H9 (cell line): ENCODE measurements at regions not wholly inside any gene's neighbourhood (a gene's known extent, or its start where the extent isn't known, plus 50 kb on each side); places are given as distances from the start of the nearest gene placed in this dataset.

Source experiments
- DNase-seq: peaks from one replicate; pipeline ENCODE4 v3.0.0-alpha.2; 2017
- H2AFZ ChIP-seq: one replicate; pipeline ENCODE4 v1.6.1; 2013; ENCODE audit warnings: mild to moderate bottlenecking, low read length, control low read depth, moderate library complexity
- H2AK5ac ChIP-seq: 2 replicates; pipeline ENCODE4 v1.6.1; 2013; ENCODE audit warnings: low read length, control low read depth, mixed read lengths; ENCODE audit not compliant: insufficient read length
- H2BK120ac ChIP-seq: one replicate; pipeline ENCODE4 v1.6.1; 2013; ENCODE audit warnings: low read depth, mild to moderate bottlenecking, low read length, control low read depth, inconsistent platforms; ENCODE audit not compliant: poor library complexity, severe bottlenecking
- H2BK12ac ChIP-seq: 2 replicates; pipeline ENCODE4 v1.6.1; 2013; ENCODE audit warnings: low read length, control low read depth, mixed read lengths, low read depth; ENCODE audit not compliant: insufficient read length
- H2BK15ac ChIP-seq: 2 replicates; pipeline ENCODE4 v1.6.1; 2013; ENCODE audit warnings: low read depth, low read length, control low read depth
- H2BK20ac ChIP-seq: one replicate; pipeline ENCODE4 v1.6.1; 2013; ENCODE audit warnings: low read depth, mild to moderate bottlenecking, low read length, control low read depth, inconsistent platforms; ENCODE audit not compliant: poor library complexity, severe bottlenecking
- H2BK5ac ChIP-seq: 2 replicates; pipeline ENCODE4 v1.6.1; 2013; ENCODE audit warnings: low read length, control low read depth, mixed read lengths; ENCODE audit not compliant: insufficient read length
- H3K14ac ChIP-seq: 2 replicates; pipeline ENCODE4 v1.6.1; 2013; ENCODE audit warnings: low read length, control low read depth; ENCODE audit not compliant: insufficient read depth
- H3K18ac ChIP-seq: 2 replicates; pipeline ENCODE4 v1.6.1; 2013; ENCODE audit warnings: low read depth, mild to moderate bottlenecking, mixed read lengths, low read length, control low read depth; ENCODE audit not compliant: insufficient read length
- H3K23ac ChIP-seq: 2 replicates; pipeline ENCODE4 v1.6.1; 2013; ENCODE audit warnings: low read length, control low read depth, mixed read lengths, low read depth; ENCODE audit not compliant: insufficient read length
- H3K23me2 ChIP-seq: 2 replicates; pipeline ENCODE4 v1.6.1; 2013; ENCODE audit warnings: low read depth, mild to moderate bottlenecking, mixed read lengths, low read length, control low read depth; ENCODE audit not compliant: insufficient read length, poor library complexity, severe bottlenecking
- H3K27ac ChIP-seq: 2 replicates; pipeline ENCODE4 v1.5.1; 2013; ENCODE audit warnings: low read length, control low read depth, mixed read lengths, low read depth; ENCODE audit not compliant: insufficient read length
- H3K27me3 ChIP-seq: 2 replicates; pipeline ENCODE4 v1.6.1; 2013; ENCODE audit warnings: low read length, control low read depth, inconsistent platforms; ENCODE audit not compliant: insufficient read depth
- H3K4ac ChIP-seq: 2 replicates; pipeline ENCODE4 v1.6.1; 2013; ENCODE audit warnings: low read depth, mild to moderate bottlenecking, control low read depth, inconsistent platforms, low read length, moderate library complexity
- H3K4me1 ChIP-seq: 2 replicates; pipeline ENCODE4 v1.6.1; 2013; ENCODE audit warnings: low read length, control low read depth, inconsistent platforms; ENCODE audit not compliant: insufficient read depth
- H3K4me2 ChIP-seq: 2 replicates; pipeline ENCODE4 v1.6.1; 2013; ENCODE audit warnings: low read length, control low read depth, mixed read lengths; ENCODE audit not compliant: insufficient read length, insufficient read depth
- H3K56ac ChIP-seq: 2 replicates; pipeline ENCODE4 v1.6.1; 2013; ENCODE audit warnings: low read depth, mild to moderate bottlenecking, mixed read lengths, low read length, control low read depth; ENCODE audit not compliant: insufficient read length
- H3K79me1 ChIP-seq: 2 replicates; pipeline ENCODE4 v1.6.1; 2013; ENCODE audit warnings: low read depth, mild to moderate bottlenecking, moderate library complexity, low read length, control low read depth, inconsistent platforms; ENCODE audit not compliant: insufficient read depth, poor library complexity, severe bottlenecking
- H3K79me2 ChIP-seq: 2 replicates; pipeline ENCODE4 v1.6.1; 2013; ENCODE audit warnings: low read length, control low read depth, inconsistent platforms; ENCODE audit not compliant: insufficient read depth
- H3K9ac ChIP-seq: 2 replicates; pipeline ENCODE4 v1.6.1; 2013; ENCODE audit warnings: low read length, control low read depth, mixed read lengths; ENCODE audit not compliant: insufficient read length; ENCODE audit errors: extremely low read depth
- H3K9me3 ChIP-seq: one replicate; pipeline ENCODE4 v1.6.1; 2013; ENCODE audit warnings: low read depth, low read length, inconsistent platforms; ENCODE audit not compliant: control insufficient read depth
- H3T11ph ChIP-seq: one replicate; pipeline ENCODE4 v1.6.1; 2013; ENCODE audit warnings: mild to moderate bottlenecking, low read length, control low read depth, inconsistent platforms
- H4K20me1 ChIP-seq: one replicate; pipeline ENCODE4 v1.6.1; 2013; ENCODE audit not compliant: control insufficient read depth, insufficient read length, insufficient read depth
- H4K5ac ChIP-seq: 2 replicates; pipeline ENCODE4 v1.6.1; 2013; ENCODE audit warnings: low read depth, mild to moderate bottlenecking, mixed read lengths, low read length, control low read depth; ENCODE audit not compliant: insufficient read length
- H4K8ac ChIP-seq: replicated peaks from 2 replicates; pipeline ENCODE4 v1.6.1; 2013; ENCODE audit warnings: low read length, control low read depth, mixed read lengths, low read depth; ENCODE audit not compliant: insufficient read length
- H4K91ac ChIP-seq: 2 replicates; pipeline ENCODE4 v1.6.1; 2013; ENCODE audit warnings: low read depth, mild to moderate bottlenecking, moderate library complexity, mixed read lengths, low read length, control low read depth; ENCODE audit not compliant: insufficient read length
- H3K27ac Mint-ChIP-seq, 3 experiments: 2 replicates in 2 of 3; 3 replicates in 1 of 3; pipeline ENCODE4 v1.8.0; 2020 to 2021; ENCODE audit warnings: mixed read lengths in 3 of 3, mild to moderate bottlenecking in 1 of 3, moderate library complexity in 1 of 3
- H3K27me3 Mint-ChIP-seq: 2 replicates; pipeline ENCODE4 v1.8.0; 2021; ENCODE audit warnings: low read depth, mild to moderate bottlenecking, moderate library complexity, mixed read lengths
- H3K36me3 Mint-ChIP-seq, 3 experiments: 2 replicates in 2 of 3; 3 replicates in 1 of 3; pipeline ENCODE4 v1.8.0; 2020 to 2021; ENCODE audit warnings: low read depth in 3 of 3, mixed read lengths in 3 of 3; ENCODE audit not compliant: insufficient read depth in 1 of 3
- H3K4me1 Mint-ChIP-seq, 2 experiments: 2 replicates each; pipeline ENCODE4 v1.8.0; 2020; ENCODE audit warnings: mixed read lengths in 2 of 2
- H3K4me3 Mint-ChIP-seq, 2 experiments: 2 replicates in 1 of 2; 3 replicates in 1 of 2; pipeline ENCODE4 v1.8.0; 2020 to 2021; ENCODE audit warnings: mild to moderate bottlenecking in 2 of 2, mixed read lengths in 2 of 2, moderate library complexity in 1 of 2
- H3K9me3 Mint-ChIP-seq, 2 experiments: 2 replicates in 1 of 2; 3 replicates in 1 of 2; pipeline ENCODE4 v1.8.0; 2020; ENCODE audit warnings: mild to moderate bottlenecking in 2 of 2, mixed read lengths in 2 of 2, moderate library complexity in 1 of 2
- WGBS: extraction: QIAGEN DNeasy Blood & Tissue Kit; methylation state at CpG from one replicate; pipeline ENCODE4 v1.1.7; 2013; ENCODE audit warnings: missing lambda C conversion rate, low lambda C conversion rate, mixed read lengths; ENCODE audit not compliant: insufficient read length; ENCODE audit errors: extremely low coverage; 5-methylcytosine and 5-hydroxymethylcytosine counted together
- TF ChIP-seq, protein P1 (sequence below): fragments of 200-600 bp; sonication (generic); conservative IDR thresholded peaks from 3 replicates; pipeline ENCODE4 v1.8.0; 2021; ENCODE audit warnings: antibody characterized with exemption, mild to moderate bottlenecking

DNA sequence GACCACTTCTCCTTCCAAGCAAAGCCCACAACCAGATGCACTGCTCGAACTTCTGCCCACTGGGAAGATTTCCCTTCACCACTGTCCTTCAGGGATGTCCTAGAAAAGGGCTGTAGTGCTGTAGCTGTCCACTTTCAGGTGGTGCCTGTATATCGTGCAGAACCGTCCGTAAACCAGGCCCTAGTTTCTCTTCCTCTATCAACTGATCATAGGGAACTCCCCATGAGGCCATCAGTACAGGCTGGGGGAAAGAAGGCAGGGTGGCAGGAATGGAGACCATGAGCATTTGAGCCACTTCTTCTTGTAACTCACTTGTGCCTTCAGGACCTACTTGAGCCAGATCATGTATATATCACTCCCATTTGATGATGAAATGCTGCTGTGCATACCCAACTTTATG is 57.3 kb upstream of the FAM9B start:
- Histone ChIP-seq H3K18ac (no peak overlapping the region), H4K5ac (no peak overlapping the region), H2AK5ac (no peak overlapping the region), H3K9ac (no peak overlapping the region), H3K79me1 (no peaks in the 10 kb centered on the region), H3K23me2 (no peaks in the 10 kb centered on the region), H3K9me3 (no peaks in the 10 kb centered on the region), H3K14ac (no peak overlapping the region), H3K23ac (no peak overlapping the region), H4K8ac (no peak overlapping the region), H3K56ac (no peak overlapping the region), H4K91ac (no peak overlapping the region), H2BK20ac (no peak overlapping the region), H3K79me2 (no peaks in the 10 kb centered on the region), H3K27me3 (no peaks in the 10 kb centered on the region), H2BK12ac (no peak overlapping the region), H2BK5ac (no peak overlapping the region), H4K20me1 (no peaks in the 10 kb centered on the region), H2BK15ac (no peak overlapping the region), H3K4me1 (no peaks in the 10 kb centered on the region; the same call in 1 of the 2 replicates), H3K4ac (no peak overlapping the region), H2BK120ac (no peak overlapping the region), H2AFZ (no peak overlapping the region), H3K4me2 (no peak overlapping the region), H3T11ph (no peak overlapping the region), H3K27ac (no peak overlapping the region)
- peaks cover 5 to 16% (median 8%) of the 10 kb centered on the region in 3 experiments for H3K36me3 Mint-ChIP-seq
- no CpG with 5 or more reads among the region's 4 CpGs for WGBS
- TF ChIP-seq, protein P1, sequence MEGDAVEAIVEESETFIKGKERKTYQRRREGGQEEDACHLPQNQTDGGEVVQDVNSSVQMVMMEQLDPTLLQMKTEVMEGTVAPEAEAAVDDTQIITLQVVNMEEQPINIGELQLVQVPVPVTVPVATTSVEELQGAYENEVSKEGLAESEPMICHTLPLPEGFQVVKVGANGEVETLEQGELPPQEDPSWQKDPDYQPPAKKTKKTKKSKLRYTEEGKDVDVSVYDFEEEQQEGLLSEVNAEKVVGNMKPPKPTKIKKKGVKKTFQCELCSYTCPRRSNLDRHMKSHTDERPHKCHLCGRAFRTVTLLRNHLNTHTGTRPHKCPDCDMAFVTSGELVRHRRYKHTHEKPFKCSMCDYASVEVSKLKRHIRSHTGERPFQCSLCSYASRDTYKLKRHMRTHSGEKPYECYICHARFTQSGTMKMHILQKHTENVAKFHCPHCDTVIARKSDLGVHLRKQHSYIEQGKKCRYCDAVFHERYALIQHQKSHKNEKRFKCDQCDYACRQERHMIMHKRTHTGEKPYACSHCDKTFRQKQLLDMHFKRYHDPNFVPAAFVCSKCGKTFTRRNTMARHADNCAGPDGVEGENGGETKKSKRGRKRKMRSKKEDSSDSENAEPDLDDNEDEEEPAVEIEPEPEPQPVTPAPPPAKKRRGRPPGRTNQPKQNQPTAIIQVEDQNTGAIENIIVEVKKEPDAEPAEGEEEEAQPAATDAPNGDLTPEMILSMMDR: no peak
- DNase-seq: no peak
- H3K27me3 Mint-ChIP-seq: peaks cover 2% of the 10 kb centered on the region; the same call in 1 of the 2 replicates
- no peak overlapping the region for H3K4me3 Mint-ChIP-seq
- H3K27ac Mint-ChIP-seq: no peak overlapping the region; a peak in 2 of 7 replicates
- peaks cover 13 to 49% of the 10 kb centered on the region in 2 experiments for H3K9me3 Mint-ChIP-seq
- peaks cover 8 to 18% of the 10 kb centered on the region in 2 experiments; a peak in 3 of 4 replicates for H3K4me1 Mint-ChIP-seq
